ENCODE measurements at regions not wholly inside any gene's neighbourhood (a gene's known extent, or its start where the extent isn't known, plus 50 kb on each side); places are given as distances from the start of the nearest gene placed in this dataset.
"Not testable (repeated sequence)": the region's sequence is repeated elsewhere in the genome, so short reads cannot be mapped to it uniquely, and the experiment has no call there.

DNA sequence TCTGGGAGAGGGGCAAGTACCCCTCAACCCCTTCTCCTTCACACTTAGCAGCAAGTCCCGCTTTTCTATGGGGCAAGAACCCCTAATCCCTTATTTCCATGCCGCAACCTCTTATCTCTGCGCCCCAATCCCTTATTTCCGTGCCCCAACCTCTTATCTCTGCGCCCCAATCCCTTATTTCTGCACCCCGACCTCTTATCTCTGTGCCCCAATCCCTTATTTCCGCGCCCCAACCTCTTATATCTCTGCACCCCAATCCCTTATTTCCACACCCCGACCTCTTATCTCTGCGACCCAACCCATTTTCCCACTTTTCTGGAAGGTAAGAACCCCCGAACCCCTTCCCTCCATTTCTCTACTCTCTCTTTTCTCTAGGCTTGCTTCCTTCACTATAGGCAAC lies 95.6 kb upstream of the RAB4A start:
- TF ChIP-seq, protein P1, sequence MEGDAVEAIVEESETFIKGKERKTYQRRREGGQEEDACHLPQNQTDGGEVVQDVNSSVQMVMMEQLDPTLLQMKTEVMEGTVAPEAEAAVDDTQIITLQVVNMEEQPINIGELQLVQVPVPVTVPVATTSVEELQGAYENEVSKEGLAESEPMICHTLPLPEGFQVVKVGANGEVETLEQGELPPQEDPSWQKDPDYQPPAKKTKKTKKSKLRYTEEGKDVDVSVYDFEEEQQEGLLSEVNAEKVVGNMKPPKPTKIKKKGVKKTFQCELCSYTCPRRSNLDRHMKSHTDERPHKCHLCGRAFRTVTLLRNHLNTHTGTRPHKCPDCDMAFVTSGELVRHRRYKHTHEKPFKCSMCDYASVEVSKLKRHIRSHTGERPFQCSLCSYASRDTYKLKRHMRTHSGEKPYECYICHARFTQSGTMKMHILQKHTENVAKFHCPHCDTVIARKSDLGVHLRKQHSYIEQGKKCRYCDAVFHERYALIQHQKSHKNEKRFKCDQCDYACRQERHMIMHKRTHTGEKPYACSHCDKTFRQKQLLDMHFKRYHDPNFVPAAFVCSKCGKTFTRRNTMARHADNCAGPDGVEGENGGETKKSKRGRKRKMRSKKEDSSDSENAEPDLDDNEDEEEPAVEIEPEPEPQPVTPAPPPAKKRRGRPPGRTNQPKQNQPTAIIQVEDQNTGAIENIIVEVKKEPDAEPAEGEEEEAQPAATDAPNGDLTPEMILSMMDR (IDR thresholded peaks at IDR 0.05) = not testable (repeated sequence)
- not testable (repeated sequence) for TF ChIP-seq POLR2A (IDR thresholded peaks at IDR 0.05)
